Fibroblast of pulmonary artery (primary cell): ENCODE measurements at regions not wholly inside any gene's neighbourhood (a gene's known extent, or its start where the extent isn't known, plus 50 kb on each side); places are given as distances from the start of the nearest gene placed in this dataset.

ENCODE experiments used
- DNase-seq: peaks from one replicate; pipeline ENCODE4 v3.0.0-alpha.2; 2010; ENCODE audit warnings: low read depth
- H3K4me3 ChIP-seq: replicated peaks from 2 replicates; pipeline ENCODE4 v1.5.1; 2011; ENCODE audit warnings: low read depth, mild to moderate bottlenecking, control low read depth, low read length, moderate library complexity
- TF ChIP-seq, protein P1 (sequence below): IDR thresholded peaks from 2 replicates; pipeline ENCODE4 v1.5.1; 2011; ENCODE audit warnings: mild to moderate bottlenecking, control low read depth, low read length, inconsistent platforms; ENCODE audit errors: missing control alignments

GRCh38 chr2:60383401-60384143 is 169.9 kb downstream of the BCL11A start:
- TF ChIP-seq, protein P1, sequence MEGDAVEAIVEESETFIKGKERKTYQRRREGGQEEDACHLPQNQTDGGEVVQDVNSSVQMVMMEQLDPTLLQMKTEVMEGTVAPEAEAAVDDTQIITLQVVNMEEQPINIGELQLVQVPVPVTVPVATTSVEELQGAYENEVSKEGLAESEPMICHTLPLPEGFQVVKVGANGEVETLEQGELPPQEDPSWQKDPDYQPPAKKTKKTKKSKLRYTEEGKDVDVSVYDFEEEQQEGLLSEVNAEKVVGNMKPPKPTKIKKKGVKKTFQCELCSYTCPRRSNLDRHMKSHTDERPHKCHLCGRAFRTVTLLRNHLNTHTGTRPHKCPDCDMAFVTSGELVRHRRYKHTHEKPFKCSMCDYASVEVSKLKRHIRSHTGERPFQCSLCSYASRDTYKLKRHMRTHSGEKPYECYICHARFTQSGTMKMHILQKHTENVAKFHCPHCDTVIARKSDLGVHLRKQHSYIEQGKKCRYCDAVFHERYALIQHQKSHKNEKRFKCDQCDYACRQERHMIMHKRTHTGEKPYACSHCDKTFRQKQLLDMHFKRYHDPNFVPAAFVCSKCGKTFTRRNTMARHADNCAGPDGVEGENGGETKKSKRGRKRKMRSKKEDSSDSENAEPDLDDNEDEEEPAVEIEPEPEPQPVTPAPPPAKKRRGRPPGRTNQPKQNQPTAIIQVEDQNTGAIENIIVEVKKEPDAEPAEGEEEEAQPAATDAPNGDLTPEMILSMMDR = no peak
- DNase-seq = no peak

DNA sequence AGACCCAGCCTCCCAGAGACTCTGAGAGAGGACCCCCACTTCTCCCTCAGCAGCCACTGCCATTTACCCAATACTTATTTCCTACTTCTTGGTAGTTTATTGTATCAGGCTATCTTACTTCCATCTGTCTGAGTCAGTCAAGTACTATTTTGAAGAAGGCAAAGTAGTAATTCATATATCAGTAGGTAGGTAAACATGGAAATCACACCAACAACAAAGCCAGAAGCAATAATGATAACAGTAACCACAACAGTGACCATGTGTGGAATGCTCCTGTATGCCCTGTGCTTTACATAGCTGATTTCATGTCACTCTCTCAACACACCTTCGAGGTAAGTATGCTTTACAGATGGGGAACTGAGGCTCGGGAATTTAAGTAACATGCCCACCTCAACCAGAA is 173.0 kb downstream of the BCL11A start:
- TF ChIP-seq, protein P1 = no peak
- DNase-seq = no peak

More at GRCh38 chr2:60383401-60384143, 169.9 kb downstream of the BCL11A start:
- no peak overlapping the region for H3K4me3 ChIP-seq

GRCh38 chr2:60379684-60380083 is 173.8 kb downstream of the BCL11A start:
- DNase-seq = no peak
- H3K4me3 ChIP-seq = no peak overlapping the region
- TF ChIP-seq, protein P1 = no peak

More for the DNA sequence above, 173.0 kb downstream of the BCL11A start:
- H3K4me3 ChIP-seq = no peak overlapping the region

DNA sequence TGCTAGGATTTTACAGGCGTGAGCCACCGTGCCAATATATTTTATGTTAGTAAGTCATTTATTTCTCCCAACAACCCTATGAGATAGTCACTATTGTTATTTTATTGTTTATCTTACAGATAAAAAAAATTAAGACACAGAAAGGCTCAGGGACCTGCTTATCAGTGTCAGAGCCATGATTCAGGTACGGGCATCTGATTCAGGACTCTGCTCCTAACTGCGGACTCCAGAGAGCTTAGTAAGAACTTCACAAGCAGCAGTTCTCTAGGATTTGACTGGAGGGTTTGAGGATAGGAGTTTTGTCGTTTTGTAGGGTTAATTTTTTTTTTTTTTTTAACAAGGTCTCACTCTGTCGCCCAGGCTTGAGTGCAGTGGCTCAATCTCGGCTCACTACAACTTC is 174.2 kb downstream of the BCL11A start:
- TF ChIP-seq, protein P1 = no peak
- DNase-seq = no peak
- no peak overlapping the region for H3K4me3 ChIP-seq

GRCh38 chr2:60377825-60378224 is 175.6 kb downstream of the BCL11A start:
- TF ChIP-seq, protein P1 = no peak
- DNase-seq = no peak
- H3K4me3 ChIP-seq = no peak overlapping the region

GRCh38 chr2:60376252-60376651 is 177.2 kb downstream of the BCL11A start:
- no peak overlapping the region for H3K4me3 ChIP-seq
- TF ChIP-seq, protein P1 = no peak
- no peak for DNase-seq

GRCh38 chr2:60371681-60372080 is 181.8 kb downstream of the BCL11A start:
- TF ChIP-seq, protein P1 = no peak
- no peak for DNase-seq
- H3K4me3 ChIP-seq = no peak overlapping the region
